BJ (cell line): ENCODE measurements at regions not wholly inside any gene's neighbourhood (a gene's known extent, or its start where the extent isn't known, plus 50 kb on each side); places are given as distances from the start of the nearest gene placed in this dataset.
A peak's percentile ranks its signal among the peaks of the same experiment; 100 is the strongest.

Experiments
- CTCF ChIA-PET: fragments of 350-600 bp; formaldehyde crosslinking; extraction: SDS; loops from one replicate; lab custom pipeline; 2021; ENCODE audit warnings: antibody characterized with exemption, inconsistent platforms; lab: Yijun Ruan, JAX
- POLR2A ChIA-PET: fragments of 300-600 bp; sonication (Branson Sonifier 250); formaldehyde crosslinking; extraction: SDS; loops from one replicate; lab custom pipeline; 2021; ENCODE audit warnings: antibody characterized with exemption; lab: Charles Lee
- DNase-seq: peaks from one replicate; pipeline ENCODE4 v3.0.0-alpha.2; 2011; ENCODE audit warnings: low read depth
- H3K27me3 ChIP-seq: 2 replicates; pipeline ENCODE4 v1.6.0; 2011; ENCODE audit warnings: low read length; ENCODE audit not compliant: control insufficient read depth, insufficient read depth
- H3K36me3 ChIP-seq: 2 replicates; pipeline ENCODE4 v1.5.1; 2011; ENCODE audit warnings: low read length; ENCODE audit not compliant: control insufficient read depth, insufficient read depth
- H3K4me3 ChIP-seq: 2 replicates; pipeline ENCODE4 v1.5.1; 2011; ENCODE audit warnings: low read depth, mild to moderate bottlenecking, control low read depth, low read length
- TF ChIP-seq, protein P1 (sequence below): IDR thresholded peaks from 2 replicates; pipeline ENCODE4 v1.5.1; 2011; ENCODE audit warnings: low read depth, mild to moderate bottlenecking, control low read depth, inconsistent platforms, low read length, moderate library complexity; ENCODE audit not compliant: insufficient read depth

DNA sequence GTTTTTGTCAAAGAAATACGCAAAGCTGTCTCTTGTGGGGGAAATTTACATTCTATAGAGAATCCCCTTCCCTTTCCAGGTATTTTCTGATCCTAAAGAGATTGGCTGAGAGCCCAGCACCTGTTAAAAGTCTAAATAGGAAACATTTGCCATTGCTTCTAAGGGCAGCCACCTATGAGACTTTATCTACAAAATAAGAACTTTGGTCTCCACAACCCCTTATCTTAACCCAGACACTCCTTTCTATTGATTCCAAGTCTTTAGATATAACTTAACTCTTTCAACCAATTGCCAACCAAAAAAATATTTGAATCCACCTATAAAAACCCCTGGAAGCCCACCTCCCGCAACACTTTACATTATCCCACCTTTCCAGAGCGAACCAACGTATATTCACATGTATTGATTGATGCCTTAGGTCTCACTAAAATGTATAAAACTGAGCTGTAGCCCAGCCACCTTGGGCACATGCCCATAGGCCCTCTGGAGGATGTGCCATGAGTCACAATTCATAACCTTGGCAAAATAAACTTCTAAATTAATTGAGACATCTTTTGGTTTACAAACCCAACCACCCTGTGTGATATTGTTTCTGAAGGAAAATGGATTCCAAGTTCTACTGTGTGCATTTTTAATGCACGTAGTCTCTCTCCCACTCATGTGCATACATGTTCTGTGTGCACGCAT is 211.4 kb downstream of the GAS1 start:
- CTCF ChIA-PET = no interaction called here

GRCh38 chr9:86734771-86735170 is 212.5 kb downstream of the GAS1 start:
- Histone ChIP-seq H3K4me3 (no peak overlapping the region), H3K27me3 (no peaks in the 10 kb centered on the region), H3K36me3 (no peaks in the 10 kb centered on the region)
- ChIA-PET POLR2A (no interaction called here), CTCF (interaction anchor here (0.6 to 1.2 kb wide), 2 partner anchors 13 to 114 kb away, joined by 3 read pairs; no protein-coding TSS in a partner anchor)
- DNase-seq = no peak
- TF ChIP-seq, protein P1, sequence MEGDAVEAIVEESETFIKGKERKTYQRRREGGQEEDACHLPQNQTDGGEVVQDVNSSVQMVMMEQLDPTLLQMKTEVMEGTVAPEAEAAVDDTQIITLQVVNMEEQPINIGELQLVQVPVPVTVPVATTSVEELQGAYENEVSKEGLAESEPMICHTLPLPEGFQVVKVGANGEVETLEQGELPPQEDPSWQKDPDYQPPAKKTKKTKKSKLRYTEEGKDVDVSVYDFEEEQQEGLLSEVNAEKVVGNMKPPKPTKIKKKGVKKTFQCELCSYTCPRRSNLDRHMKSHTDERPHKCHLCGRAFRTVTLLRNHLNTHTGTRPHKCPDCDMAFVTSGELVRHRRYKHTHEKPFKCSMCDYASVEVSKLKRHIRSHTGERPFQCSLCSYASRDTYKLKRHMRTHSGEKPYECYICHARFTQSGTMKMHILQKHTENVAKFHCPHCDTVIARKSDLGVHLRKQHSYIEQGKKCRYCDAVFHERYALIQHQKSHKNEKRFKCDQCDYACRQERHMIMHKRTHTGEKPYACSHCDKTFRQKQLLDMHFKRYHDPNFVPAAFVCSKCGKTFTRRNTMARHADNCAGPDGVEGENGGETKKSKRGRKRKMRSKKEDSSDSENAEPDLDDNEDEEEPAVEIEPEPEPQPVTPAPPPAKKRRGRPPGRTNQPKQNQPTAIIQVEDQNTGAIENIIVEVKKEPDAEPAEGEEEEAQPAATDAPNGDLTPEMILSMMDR = no peak

More for the DNA sequence above, 211.4 kb downstream of the GAS1 start:
- H3K27me3 ChIP-seq = no peaks in the 10 kb centered on the region
- TF ChIP-seq, protein P1 = no peak
- POLR2A ChIA-PET = no interaction called here
- H3K4me3 ChIP-seq = no peak overlapping the region
- no peaks in the 10 kb centered on the region for H3K36me3 ChIP-seq
- DNase-seq = no peak

DNA sequence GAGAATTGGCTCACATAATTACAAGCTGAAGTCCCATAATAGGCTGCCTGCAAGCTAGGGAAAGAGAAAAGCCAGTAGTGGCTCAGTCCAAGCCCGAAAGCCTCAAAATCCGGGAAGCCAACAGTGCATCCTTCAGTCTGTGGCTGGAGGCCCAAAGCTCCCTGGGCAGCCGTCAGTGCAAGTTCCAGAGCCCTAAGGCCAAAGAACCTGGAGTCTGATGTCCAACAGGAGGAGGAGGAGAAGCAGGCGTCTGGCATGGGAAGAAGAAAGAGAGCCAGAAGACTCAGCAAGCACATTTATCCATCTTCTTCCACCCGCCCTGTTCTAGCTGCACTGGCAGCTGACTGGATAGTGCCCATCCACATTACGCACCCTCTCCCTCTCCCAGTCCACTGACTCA is 213.4 kb downstream of the GAS1 start:
- TF ChIP-seq, protein P1 = no peak
- CTCF ChIA-PET = interaction anchor here (0.7 to 1.4 kb wide), 3 partner anchors 14 to 61 kb away, joined by 3 read pairs; no protein-coding TSS in a partner anchor
- Histone ChIP-seq H3K27me3 (no peaks in the 10 kb centered on the region), H3K36me3 (no peaks in the 10 kb centered on the region), H3K4me3 (no peak overlapping the region)
- POLR2A ChIA-PET = no interaction called here
- no peak for DNase-seq

- no peaks in the 10 kb centered on the region for H3K27me3 ChIP-seq
- ChIA-PET CTCF (interaction anchor here (1.4 kb wide), 1 partner anchor 61 kb away, joined by 3 read pairs; no protein-coding TSS in a partner anchor), POLR2A (no interaction called here)
- TF ChIP-seq, protein P1 = no peak
- peak; percentile 59 for DNase-seq
- H3K4me3 ChIP-seq = no peak overlapping the region
- no peaks in the 10 kb centered on the region for H3K36me3 ChIP-seq
These were observed 214.7 kb downstream of the GAS1 start for GRCh38 chr9:86732514-86733171.

DNA sequence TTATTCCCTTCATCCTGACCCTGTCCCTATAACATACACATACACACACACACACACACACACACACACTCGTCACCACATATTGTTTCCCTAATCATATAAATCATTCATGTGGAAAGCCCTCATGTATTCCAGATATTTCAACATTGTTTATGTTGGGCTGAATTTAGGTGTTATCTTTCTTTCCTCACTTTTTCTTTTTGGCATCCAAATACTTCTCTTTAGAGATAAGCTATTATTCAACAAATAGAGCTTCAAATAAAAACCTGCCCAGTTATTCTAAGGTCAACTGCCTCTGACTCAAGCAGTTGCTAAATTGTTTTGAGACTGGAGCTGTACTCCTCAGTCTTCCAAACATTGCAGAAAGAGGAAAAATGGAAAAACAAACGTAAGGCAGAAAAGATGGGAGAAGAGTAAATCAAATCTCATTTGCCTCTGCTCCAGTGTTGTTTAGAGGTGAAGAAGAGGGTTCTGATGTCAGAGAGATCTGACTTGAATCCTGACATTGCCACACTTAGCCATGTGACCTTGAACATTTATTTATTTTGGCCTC is 215.7 kb downstream of the GAS1 start:
- ChIA-PET POLR2A (interaction anchor here (0.6 to 1.0 kb wide), 2 partner anchors 10 to 216 kb away, joined by 4 read pairs; no protein-coding TSS in a partner anchor), CTCF (no interaction called here)
- H3K27me3 ChIP-seq = no peaks in the 10 kb centered on the region
- H3K36me3 ChIP-seq = no peaks in the 10 kb centered on the region
- no peak for DNase-seq
- TF ChIP-seq, protein P1 = no peak
- no peak overlapping the region for H3K4me3 ChIP-seq
